H1 (cell line): ENCODE measurements at regions not wholly inside any gene's neighbourhood (a gene's known extent, or its start where the extent isn't known, plus 50 kb on each side); places are given as distances from the start of the nearest gene placed in this dataset.

Experiments
- CTCF ChIA-PET: fragments of 300-600 bp; sonication (Branson Sonifier 250); formaldehyde crosslinking; loops from one replicate; lab custom pipeline; 2021; ENCODE audit not compliant: partially characterized antibody; lab: Charles Lee
- POLR2A ChIA-PET: fragments of 300-600 bp; sonication (Branson Sonifier 250); formaldehyde crosslinking; loops from one replicate; lab custom pipeline; 2021; ENCODE audit warnings: inconsistent platforms; ENCODE audit not compliant: partially characterized antibody; lab: Charles Lee
- DNase-seq, 2 experiments: peaks; one replicate each; pipeline versions ENCODE4 v3.0.0 to v3.0.0-alpha.2; 2010 to 2022; ENCODE audit warnings: low spot score in 2 of 2, low read depth in 1 of 2, mixed read lengths in 1 of 2
- FAIRE-seq: peaks from 2 replicates; lab custom pipeline; 2011; peaks lifted over from hg19 to GRCh38; lab: Jason Lieb, UNC
- H2AFZ ChIP-seq: 2 replicates; pipeline ENCODE4 v1.8.1; 2012; ENCODE audit warnings: low read length, inconsistent platforms
- H2AK5ac ChIP-seq: 2 replicates; pipeline ENCODE4 v1.6.1; 2013; ENCODE audit warnings: low read depth, low read length
- H2BK120ac ChIP-seq: replicated peaks from 2 replicates; pipeline ENCODE3; 2013; ENCODE audit warnings: low read depth, low read length, inconsistent platforms
- H2BK12ac ChIP-seq: 2 replicates; pipeline ENCODE4 v1.6.1; 2013; ENCODE audit warnings: low read depth, low read length
- H2BK15ac ChIP-seq: 2 replicates; pipeline ENCODE4 v1.6.1; 2013; ENCODE audit warnings: low read length
- H2BK20ac ChIP-seq: 2 replicates; pipeline ENCODE4 v1.6.1; 2013; ENCODE audit warnings: low read length
- H2BK5ac ChIP-seq: 2 replicates; pipeline ENCODE4 v1.6.1; 2013; ENCODE audit warnings: low read depth, low read length
- H3K14ac ChIP-seq: 2 replicates; pipeline ENCODE4 v1.6.1; 2013; ENCODE audit warnings: inconsistent platforms; ENCODE audit not compliant: insufficient read length
- H3K18ac ChIP-seq: 2 replicates; pipeline ENCODE4 v1.6.1; 2013; ENCODE audit warnings: low read length; ENCODE audit errors: extremely low read depth
- H3K23ac ChIP-seq: 2 replicates; pipeline ENCODE4 v1.6.1; 2013; ENCODE audit warnings: inconsistent platforms; ENCODE audit not compliant: insufficient read length
- H3K23me2 ChIP-seq: 2 replicates; pipeline ENCODE4 v1.6.1; 2013; ENCODE audit warnings: low read depth, low read length
- H3K27ac ChIP-seq: 2 replicates; pipeline ENCODE4 v1.6.1; 2011; ENCODE audit warnings: low read depth, low read length, inconsistent platforms
- H3K27me3 ChIP-seq, 4 experiments: replicated peaks in 1 of 4; 1 replicate in 1 of 4; 2 replicates in 3 of 4; pipeline versions ENCODE4 v1.6.1 to v1.8.1; 2011 to 2013; ENCODE audit warnings: low read length in 3 of 4, mild to moderate bottlenecking in 3 of 4, inconsistent platforms in 2 of 4, mixed read lengths in 2 of 4, moderate library complexity in 1 of 4; ENCODE audit not compliant: control insufficient read depth in 3 of 4, insufficient read depth in 3 of 4; ENCODE audit errors: extremely low read depth in 1 of 4
- H3K36me3 ChIP-seq, 4 experiments: 2 replicates each; pipeline versions ENCODE4 v1.6.1 to v1.8.1; 2011 to 2013; ENCODE audit warnings: mild to moderate bottlenecking in 4 of 4, low read length in 3 of 4, moderate library complexity in 2 of 4, control low read depth in 1 of 4, inconsistent platforms in 1 of 4; ENCODE audit not compliant: insufficient read depth in 4 of 4, control insufficient read depth in 2 of 4
- H3K4ac ChIP-seq: replicated peaks from 2 replicates; pipeline ENCODE3; 2013; ENCODE audit warnings: low read length, low read depth, mixed read lengths, inconsistent platforms; ENCODE audit not compliant: insufficient read length
- H3K4me1 ChIP-seq, 4 experiments: replicated peaks in 1 of 4; 1 replicate in 1 of 4; 2 replicates in 3 of 4; pipeline versions ENCODE4 v1.6.1 to v1.8.1; 2011 to 2013; ENCODE audit warnings: low read length in 3 of 4, inconsistent platforms in 2 of 4, mixed read lengths in 1 of 4; ENCODE audit not compliant: insufficient read depth in 4 of 4, control insufficient read depth in 3 of 4
- H3K4me2 ChIP-seq, 2 experiments: 2 replicates each; pipeline versions ENCODE4 v1.6.1 to v1.8.1; 2011 to 2013; ENCODE audit warnings: low read depth in 2 of 2, low read length in 2 of 2, control low read depth in 1 of 2, inconsistent platforms in 1 of 2, mild to moderate bottlenecking in 1 of 2; ENCODE audit not compliant: insufficient read depth in 1 of 2
- H3K4me3 ChIP-seq, 4 experiments: fragments of 200-600, 300-600 bp in 1 of 4; sonication (generic), shearing (Covaris generic), sonication (Bioruptor Twin) in 1 of 4; 2 replicates each; pipeline versions ENCODE4 v1.5.1 to v1.8.1; 2011 to 2016; ENCODE audit warnings: low read length in 4 of 4, low read depth in 3 of 4, control low read depth in 2 of 4, inconsistent platforms in 2 of 4, mild to moderate bottlenecking in 2 of 4, mixed read lengths in 1 of 4, moderate library complexity in 1 of 4; ENCODE audit not compliant: insufficient read depth in 2 of 4; ENCODE audit errors: extremely low read depth in 1 of 4
- H3K56ac ChIP-seq: replicated peaks from 2 replicates; pipeline ENCODE3; 2013; ENCODE audit warnings: low read depth, mild to moderate bottlenecking, mixed read lengths, low read length, inconsistent platforms; ENCODE audit not compliant: insufficient read length
- H3K79me1 ChIP-seq: 2 replicates; pipeline ENCODE4 v1.6.1; 2013; ENCODE audit warnings: low read depth, low read length, control low read depth
- H3K79me2 ChIP-seq, 2 experiments: 2 replicates each; pipeline versions ENCODE4 v1.6.1 to v1.8.1; 2012 to 2013; ENCODE audit warnings: low read length in 2 of 2, mild to moderate bottlenecking in 2 of 2, inconsistent platforms in 1 of 2; ENCODE audit not compliant: insufficient read depth in 2 of 2, control insufficient read depth in 1 of 2
- H3K9ac ChIP-seq, 4 experiments: replicated peaks in 1 of 4; 1 replicate in 1 of 4; 2 replicates in 3 of 4; pipeline versions ENCODE4 v1.6.1 to v1.8.1; 2011 to 2013; ENCODE audit warnings: low read depth in 3 of 4, low read length in 3 of 4, control low read depth in 2 of 4, mild to moderate bottlenecking in 2 of 4, moderate library complexity in 2 of 4, inconsistent platforms in 1 of 4; ENCODE audit errors: extremely low read depth in 1 of 4
- H3K9me3 ChIP-seq, 2 experiments: 2 replicates each; pipeline versions ENCODE4 v1.6.1 to v1.8.1; 2012 to 2013; ENCODE audit warnings: mild to moderate bottlenecking in 2 of 2, moderate library complexity in 2 of 2, control low read depth in 1 of 2, inconsistent platforms in 1 of 2, low read depth in 1 of 2, low read length in 1 of 2, mixed read lengths in 1 of 2; ENCODE audit not compliant: insufficient read depth in 2 of 2
- H4K20me1 ChIP-seq, 2 experiments: replicated peaks in 1 of 2; 2 replicates each; pipeline versions ENCODE3 to v1.8.1; 2011 to 2013; ENCODE audit warnings: inconsistent platforms in 2 of 2, low read length in 2 of 2, mild to moderate bottlenecking in 1 of 2; ENCODE audit not compliant: insufficient read depth in 2 of 2, control insufficient read depth in 1 of 2
- H4K5ac ChIP-seq: 2 replicates; pipeline ENCODE4 v1.6.1; 2013; ENCODE audit warnings: low read length, low read depth, mixed read lengths, inconsistent platforms; ENCODE audit not compliant: insufficient read length
- H4K8ac ChIP-seq: 2 replicates; pipeline ENCODE4 v1.8.0; 2013; ENCODE audit warnings: mild to moderate bottlenecking, moderate library complexity, low read length, inconsistent platforms; ENCODE audit not compliant: insufficient read depth; ENCODE audit errors: extremely low read depth
- H4K91ac ChIP-seq: replicated peaks from 2 replicates; pipeline ENCODE3; 2013; ENCODE audit warnings: low read length, mixed read lengths, inconsistent platforms; ENCODE audit not compliant: insufficient read length
- FOSL1 ChIP-seq: IDR thresholded peaks from 2 replicates; pipeline ENCODE4 v1.6.1; 2011; ENCODE audit warnings: mild to moderate bottlenecking, low read depth, low read length, moderate library complexity; ENCODE audit not compliant: insufficient read depth
- JUN ChIP-seq: IDR thresholded peaks from 2 replicates; pipeline ENCODE4 v1.6.1; 2011; ENCODE audit warnings: low read depth, mild to moderate bottlenecking, improper control_type of control experiment, low read length
- POU5F1 ChIP-seq: IDR thresholded peaks from 2 replicates; pipeline ENCODE4 v1.6.1; 2011; ENCODE audit warnings: low read depth, mild to moderate bottlenecking, low read length, moderate library complexity
- RNF2 ChIP-seq: fragments of 200-900, 300-1000 bp; sonication (generic); IDR thresholded peaks from 2 replicates; pipeline ENCODE4 v1.7.1; 2016; ENCODE audit warnings: borderline replicate concordance, low read depth, mild to moderate bottlenecking, antibody characterized with exemption, low read length; ENCODE audit not compliant: poor library complexity, severe bottlenecking; ENCODE audit errors: missing control alignments
- SP2 ChIP-seq: IDR thresholded peaks from 2 replicates; pipeline ENCODE4 v1.6.1; 2012; ENCODE audit warnings: mild to moderate bottlenecking, low read length, inconsistent platforms
- SRF ChIP-seq: IDR thresholded peaks from 2 replicates; pipeline ENCODE4 v1.6.1; 2011; ENCODE audit warnings: mild to moderate bottlenecking, low read depth, low read length, moderate library complexity
- TBP ChIP-seq: IDR thresholded peaks from 2 replicates; pipeline ENCODE4 v1.6.1; 2011; ENCODE audit warnings: low read depth, low read length, improper control_type of control experiment
- TCF12 ChIP-seq: IDR thresholded peaks from 2 replicates; pipeline ENCODE4 v1.6.1; 2011; ENCODE audit warnings: low read depth, mild to moderate bottlenecking, low read length
- WGBS, 2 experiments: shearing (Covaris generic) in 1 of 2; methylation state at CpG; one replicate each; pipeline versions ENCODE4 v1.1.6 to v1.1.7; 2013 to 2015; ENCODE audit warnings: low lambda C conversion rate in 2 of 2, mixed read lengths in 2 of 2, inconsistent platforms in 1 of 2, low coverage in 1 of 2, missing lambda C conversion rate in 1 of 2; ENCODE audit not compliant: insufficient replicate concordance in 2 of 2, insufficient coverage in 1 of 2, insufficient read length in 1 of 2; ENCODE audit errors: extremely low coverage in 1 of 2, missing lambda C conversion rate in 1 of 2; 5-methylcytosine and 5-hydroxymethylcytosine counted together
- TF ChIP-seq, protein P1 (sequence below): IDR thresholded peaks from 2 replicates; pipeline ENCODE4 v1.6.1; 2012; ENCODE audit warnings: inconsistent platforms
- TF ChIP-seq, protein P2 (sequence below), 3 experiments: IDR thresholded peaks; 1 replicate in 2 of 3; 2 replicates in 1 of 3; pipeline versions ENCODE4 v1.5.1 to v1.6.1; 2011; ENCODE audit warnings: low read length in 3 of 3, mild to moderate bottlenecking in 3 of 3, inconsistent platforms in 2 of 3, low read depth in 1 of 3, moderate library complexity in 1 of 3; ENCODE audit not compliant: insufficient read depth in 1 of 3; ENCODE audit errors: control extremely low read depth in 1 of 3
- TF ChIP-seq, protein P3 (sequence below): IDR thresholded peaks from 2 replicates; pipeline ENCODE4 v1.6.1; 2012; ENCODE audit warnings: inconsistent platforms

DNA sequence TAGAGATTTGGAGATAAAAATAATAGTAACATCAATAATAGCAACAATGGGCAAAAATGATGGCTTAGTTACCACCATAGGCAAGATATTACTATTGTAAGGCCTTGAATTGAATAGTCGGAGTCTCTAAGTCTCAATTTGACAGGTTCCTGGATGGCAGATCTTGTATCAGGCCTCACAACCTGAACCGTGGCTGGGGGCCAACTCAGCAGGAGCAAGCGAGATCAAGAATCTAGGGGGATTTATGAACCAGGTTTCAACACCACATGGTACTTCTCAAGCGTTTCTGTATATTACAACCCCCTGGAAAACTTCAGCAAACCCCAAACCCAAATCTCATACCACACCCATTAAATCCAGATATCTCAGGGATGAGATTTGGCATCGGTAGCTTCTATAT lies 573.8 kb downstream of the LIG4 start:
- CTCF ChIA-PET = interaction anchor here (4.6 kb wide), 1 partner anchor 8 kb away, joined by 17 read pairs; no protein-coding TSS in a partner anchor
- Histone ChIP-seq H3K56ac (no peak overlapping the region), H2AFZ (no peak overlapping the region), H2AK5ac (no peak overlapping the region), H3K14ac (no peak overlapping the region), H3K4me2 (no peak overlapping the region), H3K9ac (no peak overlapping the region), H3K4me1 (no peaks in the 10 kb centered on the region), H3K27me3 (peaks cover 0 to 1% (median 0%) of the 10 kb centered on the region in 4 experiments; a peak in 1 of 7 replicates), H2BK120ac (no peak overlapping the region), H3K4ac (no peak overlapping the region), H3K79me2 (no peaks in the 10 kb centered on the region), H3K36me3 (no peaks in the 10 kb centered on the region), H3K18ac (no peak overlapping the region), H4K5ac (no peak overlapping the region), H3K27ac (no peak overlapping the region), H4K20me1 (no peaks in the 10 kb centered on the region), H4K8ac (no peak overlapping the region), H3K4me3 (no peak overlapping the region), H2BK15ac (no peak overlapping the region), H3K23me2 (no peaks in the 10 kb centered on the region), H2BK12ac (no peak overlapping the region), H3K9me3 (no peaks in the 10 kb centered on the region), H3K23ac (no peak overlapping the region), H2BK5ac (no peak overlapping the region), H2BK20ac (no peak overlapping the region), H4K91ac (no peak overlapping the region), H3K79me1 (no peaks in the 10 kb centered on the region)
- POLR2A ChIA-PET = no interaction called here
- FAIRE-seq = no peak
- DNase-seq = no peak
- 94% methylated on average over 5 of the region's 5 CpGs; no CpG with 5 or more reads in 1 of the 2 experiments for WGBS, 2 experiments
- TF ChIP-seq RNF2 (no peak), TBP (no peak), SP2 (no peak), POU5F1 (no peak), SRF (no peak), JUN (no peak), TCF12 (no peak), FOSL1 (no peak)
- TF ChIP-seq, protein P1, sequence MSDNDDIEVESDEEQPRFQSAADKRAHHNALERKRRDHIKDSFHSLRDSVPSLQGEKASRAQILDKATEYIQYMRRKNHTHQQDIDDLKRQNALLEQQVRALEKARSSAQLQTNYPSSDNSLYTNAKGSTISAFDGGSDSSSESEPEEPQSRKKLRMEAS = no peak
- TF ChIP-seq, protein P2, sequence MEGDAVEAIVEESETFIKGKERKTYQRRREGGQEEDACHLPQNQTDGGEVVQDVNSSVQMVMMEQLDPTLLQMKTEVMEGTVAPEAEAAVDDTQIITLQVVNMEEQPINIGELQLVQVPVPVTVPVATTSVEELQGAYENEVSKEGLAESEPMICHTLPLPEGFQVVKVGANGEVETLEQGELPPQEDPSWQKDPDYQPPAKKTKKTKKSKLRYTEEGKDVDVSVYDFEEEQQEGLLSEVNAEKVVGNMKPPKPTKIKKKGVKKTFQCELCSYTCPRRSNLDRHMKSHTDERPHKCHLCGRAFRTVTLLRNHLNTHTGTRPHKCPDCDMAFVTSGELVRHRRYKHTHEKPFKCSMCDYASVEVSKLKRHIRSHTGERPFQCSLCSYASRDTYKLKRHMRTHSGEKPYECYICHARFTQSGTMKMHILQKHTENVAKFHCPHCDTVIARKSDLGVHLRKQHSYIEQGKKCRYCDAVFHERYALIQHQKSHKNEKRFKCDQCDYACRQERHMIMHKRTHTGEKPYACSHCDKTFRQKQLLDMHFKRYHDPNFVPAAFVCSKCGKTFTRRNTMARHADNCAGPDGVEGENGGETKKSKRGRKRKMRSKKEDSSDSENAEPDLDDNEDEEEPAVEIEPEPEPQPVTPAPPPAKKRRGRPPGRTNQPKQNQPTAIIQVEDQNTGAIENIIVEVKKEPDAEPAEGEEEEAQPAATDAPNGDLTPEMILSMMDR (IDR thresholded peaks at IDR 0.05; ENCODE audit: control extremely low read depth in 1 of 3, insufficient read depth in 1 of 3, low read depth in 1 of 3, low read length in 3 of 3) = no peak
- TF ChIP-seq, protein P3, sequence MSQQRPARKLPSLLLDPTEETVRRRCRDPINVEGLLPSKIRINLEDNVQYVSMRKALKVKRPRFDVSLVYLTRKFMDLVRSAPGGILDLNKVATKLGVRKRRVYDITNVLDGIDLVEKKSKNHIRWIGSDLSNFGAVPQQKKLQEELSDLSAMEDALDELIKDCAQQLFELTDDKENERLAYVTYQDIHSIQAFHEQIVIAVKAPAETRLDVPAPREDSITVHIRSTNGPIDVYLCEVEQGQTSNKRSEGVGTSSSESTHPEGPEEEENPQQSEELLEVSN = no peak
